Adrenal gland (tissue), 5 donors: ENCODE measurements at regions not wholly inside any gene's neighbourhood (a gene's known extent, or its start where the extent isn't known, plus 50 kb on each side); places are given as distances from the start of the nearest gene placed in this dataset.

Source experiments
- POLR2A ChIP-seq, 2 donors: fragments of 450-650 bp; IDR thresholded peaks; one replicate each; pipeline ENCODE4 v1.6.1; 2017; ENCODE audit warnings: antibody characterized with exemption in 2 of 2, mild to moderate bottlenecking in 2 of 2, moderate library complexity in 1 of 2
- TF ChIP-seq, protein P1 (sequence below), 6 experiments: fragments of 450-650 bp in 4 of 6; fragments of 200-600 bp in 2 of 6; sonication (generic) in 1 of 6; IDR thresholded peaks; 1 replicate in 5 of 6; 2 replicates in 1 of 6; pipeline versions ENCODE4 v1.5.1 to v1.8.0; 2016 to 2021; ENCODE audit warnings: antibody characterized with exemption in 6 of 6, mild to moderate bottlenecking in 2 of 6, moderate library complexity in 1 of 6
- donor health status: DM: no; HTN: no; CAD: no.

DNA sequence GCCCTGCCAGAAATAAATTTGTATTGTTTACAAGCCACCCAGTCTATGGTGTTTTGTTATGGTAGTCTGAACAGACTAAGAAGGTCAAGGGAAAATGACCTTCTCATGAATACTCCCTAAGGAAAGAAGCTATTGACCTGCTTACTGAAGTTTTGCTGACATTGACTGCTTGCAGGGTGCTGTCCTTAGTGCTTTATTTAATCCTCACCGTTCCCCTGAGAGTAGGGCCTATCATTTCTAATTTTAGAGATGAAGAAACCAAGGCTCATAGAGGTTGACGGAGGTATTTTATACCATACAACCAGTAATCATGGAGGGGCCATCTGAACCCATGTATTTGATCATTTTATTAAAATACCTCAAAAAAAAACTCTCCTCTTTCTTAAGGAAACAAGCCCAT is 66.7 kb upstream of the INCENP start:
- TF ChIP-seq, protein P1, sequence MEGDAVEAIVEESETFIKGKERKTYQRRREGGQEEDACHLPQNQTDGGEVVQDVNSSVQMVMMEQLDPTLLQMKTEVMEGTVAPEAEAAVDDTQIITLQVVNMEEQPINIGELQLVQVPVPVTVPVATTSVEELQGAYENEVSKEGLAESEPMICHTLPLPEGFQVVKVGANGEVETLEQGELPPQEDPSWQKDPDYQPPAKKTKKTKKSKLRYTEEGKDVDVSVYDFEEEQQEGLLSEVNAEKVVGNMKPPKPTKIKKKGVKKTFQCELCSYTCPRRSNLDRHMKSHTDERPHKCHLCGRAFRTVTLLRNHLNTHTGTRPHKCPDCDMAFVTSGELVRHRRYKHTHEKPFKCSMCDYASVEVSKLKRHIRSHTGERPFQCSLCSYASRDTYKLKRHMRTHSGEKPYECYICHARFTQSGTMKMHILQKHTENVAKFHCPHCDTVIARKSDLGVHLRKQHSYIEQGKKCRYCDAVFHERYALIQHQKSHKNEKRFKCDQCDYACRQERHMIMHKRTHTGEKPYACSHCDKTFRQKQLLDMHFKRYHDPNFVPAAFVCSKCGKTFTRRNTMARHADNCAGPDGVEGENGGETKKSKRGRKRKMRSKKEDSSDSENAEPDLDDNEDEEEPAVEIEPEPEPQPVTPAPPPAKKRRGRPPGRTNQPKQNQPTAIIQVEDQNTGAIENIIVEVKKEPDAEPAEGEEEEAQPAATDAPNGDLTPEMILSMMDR (IDR thresholded peaks at IDR 0.05), result no peak
- no peak for TF ChIP-seq POLR2A (IDR thresholded peaks at IDR 0.05)
